ENCODE measurements at regions not wholly inside any gene's neighbourhood (a gene's known extent, or its start where the extent isn't known, plus 50 kb on each side); places are given as distances from the start of the nearest gene placed in this dataset.

DNA sequence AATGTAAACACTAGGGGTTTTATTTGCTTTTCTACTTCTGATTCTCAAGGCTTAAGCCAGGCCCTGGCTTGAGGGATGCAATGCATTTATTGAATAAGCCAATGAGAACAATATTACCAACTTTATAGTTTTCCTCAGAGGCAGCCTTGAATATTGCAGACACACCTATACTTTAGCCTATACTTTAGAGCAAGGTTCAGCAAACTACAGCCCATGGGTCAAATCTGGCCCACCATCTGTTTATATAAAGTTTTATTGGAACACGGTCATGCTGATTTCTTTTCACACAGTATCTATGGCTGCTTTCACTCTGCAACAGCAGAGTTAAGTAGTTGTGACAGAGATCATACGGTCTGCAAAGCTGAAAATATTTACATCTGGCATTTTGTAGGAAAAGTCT is 50.3 kb upstream of the E2F8 start:
- Histone ChIP-seq H3K36me3 (ENCODE audit: low read depth) (no peaks in the 10 kb centered on the region), H3K4me3 (ENCODE audit: severe bottlenecking) (no peak overlapping the region), H3K27ac (ENCODE audit: poor library complexity, severe bottlenecking) (no peak overlapping the region), H3K27me3 (ENCODE audit: insufficient read depth, poor library complexity, severe bottlenecking) (no peaks in the 10 kb centered on the region), H3K9me3 (ENCODE audit: severe bottlenecking) (no peaks in the 10 kb centered on the region), H3K4me1 (ENCODE audit: insufficient read depth, poor library complexity, severe bottlenecking) (no peaks in the 10 kb centered on the region)
- no peak for TF ChIP-seq CTCF (IDR thresholded peaks at IDR 0.05; ENCODE audit: poor library complexity, severe bottlenecking)
- no peak for ATAC-seq (ENCODE audit: low read depth)
- no peak for DNase-seq (ENCODE audit: low spot score)

All from RWPE2 (cell line).